HT-29 (cell line): ENCODE measurements at regions not wholly inside any gene's neighbourhood (a gene's known extent, or its start where the extent isn't known, plus 50 kb on each side); places are given as distances from the start of the nearest gene placed in this dataset.
A peak's percentile ranks its signal among the peaks of the same experiment; 100 is the strongest.
"Not testable (repeated sequence)": the region's sequence is repeated elsewhere in the genome, so short reads cannot be mapped to it uniquely, and the experiment has no call there.

Experiments
- DNase-seq: peaks from one replicate; pipeline ENCODE4 v3.0.0-alpha.2; 2015; ENCODE audit warnings: low spot score

GRCh38 chr11:106152013-106152412 lies 74.6 kb downstream of the AASDHPPT start:
- DNase-seq: peak; percentile 61

- no peak for DNase-seq
These were observed 75.4 kb downstream of the AASDHPPT start for GRCh38 chr11:106152824-106153223.

GRCh38 chr11:106156290-106156937 lies 79.0 kb downstream of the AASDHPPT start:
- peak; percentile 55 for DNase-seq

GRCh38 chr11:106158406-106158805 lies 80.9 kb downstream of the AASDHPPT start:
- no peak for DNase-seq

GRCh38 chr11:106159836-106160235 lies 82.4 kb downstream of the AASDHPPT start:
- no peak for DNase-seq

GRCh38 chr11:106160494-106160893 lies 83.0 kb downstream of the AASDHPPT start:
- DNase-seq: no peak

- DNase-seq: no peak
These were observed 84.5 kb downstream of the AASDHPPT start for GRCh38 chr11:106161775-106162634.

- no peak for DNase-seq
These were observed 89.6 kb downstream of the AASDHPPT start for GRCh38 chr11:106167085-106167484.

- DNase-seq: no peak
These were observed 95.0 kb downstream of the AASDHPPT start for GRCh38 chr11:106172386-106172991.

- no peak for DNase-seq
These were observed 95.8 kb downstream of the AASDHPPT start for GRCh38 chr11:106173291-106173690.

GRCh38 chr11:106174003-106174402 lies 96.5 kb downstream of the AASDHPPT start:
- DNase-seq: not testable (repeated sequence)

GRCh38 chr11:106176817-106177216 lies 99.4 kb downstream of the AASDHPPT start:
- no peak for DNase-seq

- DNase-seq: no peak
These were observed 99.8 kb downstream of the AASDHPPT start for GRCh38 chr11:106177311-106177710.

- no peak for DNase-seq
These were observed 100.9 kb downstream of the AASDHPPT start for GRCh38 chr11:106178361-106178760.

- no peak for DNase-seq
These were observed 101.6 kb downstream of the AASDHPPT start for GRCh38 chr11:106179048-106179447.

GRCh38 chr11:106186630-106187029 lies 109.2 kb downstream of the AASDHPPT start:
- DNase-seq: no peak

GRCh38 chr11:106187860-106188456 lies 110.5 kb downstream of the AASDHPPT start:
- DNase-seq: no peak

GRCh38 chr11:106193956-106194355 lies 116.5 kb downstream of the AASDHPPT start:
- DNase-seq: no peak

GRCh38 chr11:106197438-106197837 lies 120.0 kb downstream of the AASDHPPT start:
- no peak for DNase-seq

GRCh38 chr11:106202935-106203620 lies 125.6 kb downstream of the AASDHPPT start:
- DNase-seq: no peak

- no peak for DNase-seq
These were observed 131.3 kb downstream of the AASDHPPT start for GRCh38 chr11:106208760-106209159.

GRCh38 chr11:106212081-106212480 lies 134.6 kb downstream of the AASDHPPT start:
- no peak for DNase-seq
